CD4-positive, alpha-beta T cell treated with Interferon alpha-2 for 1 hour (primary cell): ENCODE measurements at regions not wholly inside any gene's neighbourhood (a gene's known extent, or its start where the extent isn't known, plus 50 kb on each side); places are given as distances from the start of the nearest gene placed in this dataset.
"Not testable (repeated sequence)": the region's sequence is repeated elsewhere in the genome, so short reads cannot be mapped to it uniquely, and the experiment has no call there.

Experiments used
- DNase-seq, 2 donors: peaks; one replicate each; pipeline ENCODE4 v3.0.0-alpha.2; 2020 to 2022

DNA sequence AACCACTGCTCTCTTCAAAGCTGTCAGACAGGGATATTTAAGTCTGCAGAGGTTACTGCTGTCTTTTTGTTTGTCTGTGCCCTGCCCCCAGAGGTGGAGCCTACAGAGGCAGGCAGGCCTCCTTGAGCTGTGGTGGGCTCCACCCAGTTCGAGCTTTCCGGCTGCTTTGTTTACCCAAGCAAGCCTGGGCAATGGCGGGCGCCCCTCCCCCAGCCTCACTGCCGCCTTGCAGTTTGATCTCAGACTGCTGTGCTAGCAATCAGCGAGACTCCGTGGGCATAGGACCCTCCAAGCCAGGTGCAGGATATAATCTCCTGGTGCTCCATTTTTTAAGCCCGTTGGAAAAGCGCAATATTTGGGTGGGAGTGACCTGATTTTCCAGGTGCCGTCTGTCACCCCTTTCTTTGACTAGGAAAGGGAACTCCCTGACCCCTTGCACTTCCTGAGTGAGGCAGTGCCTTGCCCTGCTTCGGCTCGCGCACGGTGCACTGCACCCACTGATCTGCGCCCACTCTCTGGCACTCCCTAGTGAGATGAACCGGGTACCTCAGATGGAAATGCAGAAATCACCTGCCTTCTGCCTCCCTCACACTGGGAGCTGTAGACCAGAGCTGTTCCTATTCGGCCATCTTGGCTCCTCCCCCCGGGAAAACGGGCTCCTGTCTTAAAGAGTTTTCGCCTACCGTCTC is 758.3 kb upstream of the NXPH2 start:
- not testable (repeated sequence) for DNase-seq

DNA sequence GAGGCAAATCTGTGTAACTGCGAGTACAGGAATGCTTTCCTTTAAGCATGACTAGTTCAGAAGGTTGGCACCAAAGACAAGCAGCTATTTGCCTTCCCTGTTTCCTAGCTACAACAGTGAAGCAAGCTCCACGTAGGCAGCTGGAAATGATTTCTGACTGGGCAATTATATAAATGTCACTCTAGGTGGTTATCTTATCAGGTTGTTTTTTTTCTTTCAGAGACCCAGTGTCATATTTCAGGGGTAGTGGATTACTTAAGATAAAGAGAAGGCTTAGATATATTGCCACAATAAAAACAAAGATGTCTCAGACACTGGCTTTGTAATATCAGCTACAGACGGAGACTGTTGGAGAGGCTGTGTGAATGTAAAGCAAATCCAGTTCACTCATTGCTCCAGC is 748.9 kb upstream of the NXPH2 start:
- DNase-seq = no peak

DNA sequence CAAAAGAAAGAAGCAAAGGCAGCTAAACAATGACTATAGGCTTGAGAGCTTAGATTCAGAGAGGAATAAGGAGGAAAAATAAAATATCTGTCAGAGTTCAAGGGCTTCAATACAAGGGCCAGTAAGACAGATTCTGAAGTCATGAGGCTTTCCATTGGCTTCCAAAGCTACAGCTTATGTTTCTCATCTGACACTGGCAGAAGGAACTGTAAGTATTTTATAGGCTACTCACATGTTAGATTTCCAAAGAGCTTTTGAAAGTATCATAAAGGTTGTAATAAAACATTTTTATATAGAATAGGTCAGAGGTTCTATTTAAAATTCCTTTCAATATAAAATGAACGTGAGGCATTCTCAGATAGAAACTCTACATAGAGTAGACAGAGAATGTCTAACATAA is 746.6 kb upstream of the NXPH2 start:
- DNase-seq = no peak

DNA sequence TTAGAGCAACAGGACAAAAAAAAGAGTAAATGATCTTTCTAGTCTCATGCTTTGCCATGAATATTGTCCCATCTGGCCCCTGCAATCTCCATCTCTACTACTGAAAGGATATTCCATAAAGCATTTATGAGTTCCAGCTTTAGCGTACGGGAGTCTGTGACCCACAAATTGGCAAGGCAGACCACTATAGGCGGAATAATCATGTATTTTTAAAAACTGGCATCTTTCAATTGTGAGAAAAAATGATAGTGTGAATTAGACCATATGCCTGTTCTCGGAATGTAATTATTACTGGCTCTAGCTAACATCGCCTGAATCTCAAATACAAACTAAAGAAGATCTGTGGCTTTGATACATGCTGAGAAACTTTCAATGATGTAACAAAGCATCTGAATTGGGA is 738.1 kb upstream of the NXPH2 start:
- DNase-seq = no peak

DNA sequence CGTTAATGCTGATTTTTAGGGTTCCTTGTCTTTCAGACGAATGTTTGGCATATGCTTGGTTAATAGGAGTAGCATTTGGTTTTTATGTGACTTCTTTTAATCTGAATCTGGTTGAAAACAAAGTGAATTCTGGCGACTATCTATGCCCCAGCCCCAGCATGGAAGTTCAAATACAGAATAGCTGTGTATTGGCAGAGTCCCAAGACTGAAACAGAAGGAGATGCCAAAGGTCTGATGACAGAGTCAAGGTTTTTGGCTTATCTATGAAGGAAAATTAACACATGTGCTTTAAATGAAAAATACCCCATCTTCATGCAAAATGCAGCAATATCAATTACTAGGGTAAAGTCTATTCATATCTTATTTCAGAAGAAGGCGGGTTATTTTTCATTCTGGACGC is 734.8 kb upstream of the NXPH2 start:
- DNase-seq = no peak

DNA sequence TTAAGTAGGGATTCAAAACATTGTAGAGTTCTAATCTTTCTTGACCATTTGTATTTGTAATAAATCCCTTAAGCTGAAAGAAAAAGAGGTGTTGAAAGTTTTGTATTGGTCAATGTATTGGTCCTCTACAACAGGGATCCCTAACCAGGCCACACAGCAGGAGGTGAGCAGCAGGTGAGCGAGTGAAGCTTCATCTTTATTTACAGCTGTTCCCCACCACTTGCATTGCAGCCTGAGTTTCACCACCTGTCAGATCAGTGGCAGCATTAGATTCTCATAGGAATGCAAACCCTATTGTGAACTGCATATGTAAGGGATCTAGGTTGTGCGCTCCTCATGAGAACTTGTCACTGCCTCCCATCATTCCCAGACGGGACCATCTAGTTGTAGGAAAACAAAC is 715.7 kb upstream of the NXPH2 start:
- no peak for DNase-seq

DNA sequence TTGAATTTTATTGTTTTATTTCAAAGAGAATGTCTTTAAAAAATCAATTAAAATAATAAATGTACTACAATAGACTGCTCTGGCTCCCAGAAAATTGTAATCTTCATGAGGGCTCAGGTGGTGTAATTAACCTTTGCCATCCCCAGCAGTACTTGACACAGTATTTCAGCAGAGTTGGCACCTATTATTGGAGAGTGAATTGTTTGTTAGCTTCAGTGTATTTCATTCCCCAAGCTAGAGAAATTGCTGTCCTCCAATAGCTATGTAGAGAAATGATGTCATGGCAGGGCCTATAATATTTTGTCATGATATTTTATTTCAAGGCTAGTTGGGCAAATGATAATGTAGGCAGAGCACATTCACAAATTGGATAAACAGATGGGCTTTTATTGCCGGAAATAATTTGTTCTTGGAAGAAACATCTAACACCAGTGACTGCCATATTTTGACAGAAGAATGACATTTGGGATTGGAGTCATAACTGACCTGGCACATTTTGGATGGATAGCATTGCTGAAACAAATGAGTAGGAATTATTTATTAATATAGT is 712.0 kb upstream of the NXPH2 start:
- DNase-seq = no peak

DNA sequence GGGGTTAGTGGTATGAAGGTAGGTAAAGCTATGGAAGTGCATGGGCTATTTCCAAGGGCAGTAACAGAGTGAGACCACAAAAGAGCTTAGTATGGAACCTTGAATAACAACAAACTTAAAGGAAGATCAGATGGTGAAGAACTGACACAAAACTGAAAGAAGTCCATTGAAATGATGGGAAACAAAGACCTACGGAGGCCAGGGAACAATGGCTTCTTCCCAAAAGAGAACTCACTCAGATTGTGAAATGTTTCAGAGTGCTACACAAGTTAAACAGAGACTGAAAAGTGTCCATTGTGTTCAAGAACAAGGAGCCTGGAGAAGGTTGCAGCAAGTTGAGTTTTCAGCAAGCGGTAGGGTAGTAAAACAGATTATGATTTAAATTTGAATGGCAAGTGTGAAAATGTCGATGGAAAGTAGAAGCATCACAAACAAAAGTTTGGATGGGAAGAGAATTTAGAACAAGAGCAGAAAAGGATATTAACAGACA is 700.0 kb upstream of the NXPH2 start:
- no peak for DNase-seq

DNA sequence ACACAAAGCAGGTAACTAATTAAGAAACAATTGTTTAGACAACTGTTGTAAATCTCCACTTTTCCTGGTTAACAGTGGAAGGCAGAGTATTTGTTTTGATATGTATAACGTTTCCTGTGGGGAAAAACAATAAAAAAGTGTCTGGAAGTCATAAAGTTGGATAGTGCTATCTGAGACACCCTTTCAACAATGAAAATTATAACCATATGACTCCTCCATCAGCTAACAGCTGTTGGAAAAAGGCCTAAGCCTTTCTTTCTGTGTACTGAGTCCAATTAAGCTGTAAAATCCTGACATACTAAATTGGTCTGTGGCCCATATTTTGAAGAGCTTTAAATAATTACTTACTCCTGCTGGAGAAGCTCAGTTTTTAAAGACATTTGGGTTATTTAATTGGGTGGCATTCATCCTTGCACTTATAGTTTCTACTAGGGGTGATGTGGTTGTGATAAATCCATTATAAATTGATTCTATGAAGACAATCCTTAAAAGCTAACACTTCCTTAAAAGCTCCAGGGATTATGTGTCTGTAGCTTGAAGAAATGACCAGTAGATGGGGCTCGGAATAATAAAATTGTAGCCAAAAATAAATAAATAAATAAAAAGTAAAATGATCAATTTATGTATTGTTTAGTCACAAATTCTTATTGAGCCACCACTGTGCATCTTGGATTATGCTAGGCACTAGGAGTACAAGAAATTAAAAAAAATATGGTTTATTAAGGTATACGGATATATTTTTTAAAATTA is 698.1 kb upstream of the NXPH2 start:
- DNase-seq = no peak

DNA sequence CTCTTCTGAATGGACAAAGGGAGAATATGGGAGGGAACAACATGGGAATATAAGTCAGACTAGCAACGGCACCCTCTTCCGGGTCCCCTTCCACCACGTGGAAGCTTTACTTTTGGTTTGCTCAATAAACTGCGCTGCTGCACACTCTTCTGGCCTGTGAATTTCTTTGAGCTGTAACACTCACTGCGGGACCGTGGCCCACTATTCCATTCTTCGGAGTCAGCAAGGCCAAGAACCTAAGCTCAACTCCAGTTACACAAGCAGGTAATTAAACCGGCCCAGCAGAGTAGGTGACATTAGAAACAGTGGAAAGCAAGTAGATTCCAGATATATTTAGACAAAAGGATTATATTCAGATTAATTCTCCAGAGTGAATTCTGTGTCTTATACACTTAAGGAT is 697.4 kb upstream of the NXPH2 start:
- no peak for DNase-seq

DNA sequence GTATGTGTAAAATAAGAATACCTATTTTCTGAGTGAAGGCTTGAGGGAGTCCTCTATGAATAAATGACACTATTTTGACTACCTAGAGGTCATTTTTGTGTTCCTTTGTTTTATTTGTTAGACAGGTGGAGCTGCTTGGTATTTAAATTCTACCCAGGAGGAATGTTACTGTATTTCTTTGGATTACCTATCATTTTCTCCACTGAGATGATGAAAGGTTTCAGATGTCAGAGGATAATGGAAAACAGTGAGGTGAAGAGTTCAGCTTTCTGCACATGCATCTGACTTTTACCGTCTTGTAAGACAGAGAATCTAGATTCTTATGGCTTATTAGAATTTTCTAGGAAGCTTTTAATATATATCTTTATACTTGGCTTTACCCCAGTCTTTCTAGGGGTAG is 689.8 kb upstream of the NXPH2 start:
- no peak for DNase-seq

DNA sequence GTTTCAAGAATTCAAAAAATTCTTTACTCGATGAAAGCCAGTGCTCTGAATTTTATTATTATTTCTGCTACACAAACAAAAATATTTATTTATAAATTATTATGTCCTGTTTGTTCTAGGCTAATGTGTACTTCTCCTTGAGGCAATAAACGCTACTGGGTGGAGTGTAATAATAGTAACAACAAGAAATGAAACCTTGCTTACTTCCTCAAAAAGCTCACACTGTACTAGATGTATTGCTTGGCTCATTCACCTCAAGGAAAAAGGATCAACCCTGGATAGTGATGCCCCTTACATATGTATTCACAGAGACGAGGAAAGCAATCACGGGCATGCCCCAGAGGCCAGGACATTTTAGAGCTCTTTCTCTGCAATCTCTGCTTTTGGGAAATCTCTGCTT is 685.6 kb upstream of the NXPH2 start:
- no peak for DNase-seq

DNA sequence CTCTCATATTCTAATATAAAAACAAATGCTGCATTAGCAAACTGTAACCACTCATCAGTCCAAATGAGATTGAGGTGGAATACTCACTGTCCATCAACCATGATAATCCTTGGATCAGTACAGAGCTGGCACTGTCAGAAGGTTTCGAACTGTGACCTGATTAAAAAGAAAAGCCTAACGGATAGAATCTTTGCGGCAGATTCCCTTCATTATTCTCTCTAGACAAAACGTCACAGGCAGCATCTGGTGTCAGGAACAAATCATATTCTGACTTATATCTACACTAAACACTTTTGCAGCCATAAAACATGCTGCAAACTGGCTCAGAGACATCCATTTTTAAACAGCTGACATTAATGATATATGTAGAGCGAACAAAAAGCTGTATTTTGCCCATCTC is 677.7 kb upstream of the NXPH2 start:
- DNase-seq = no peak

DNA sequence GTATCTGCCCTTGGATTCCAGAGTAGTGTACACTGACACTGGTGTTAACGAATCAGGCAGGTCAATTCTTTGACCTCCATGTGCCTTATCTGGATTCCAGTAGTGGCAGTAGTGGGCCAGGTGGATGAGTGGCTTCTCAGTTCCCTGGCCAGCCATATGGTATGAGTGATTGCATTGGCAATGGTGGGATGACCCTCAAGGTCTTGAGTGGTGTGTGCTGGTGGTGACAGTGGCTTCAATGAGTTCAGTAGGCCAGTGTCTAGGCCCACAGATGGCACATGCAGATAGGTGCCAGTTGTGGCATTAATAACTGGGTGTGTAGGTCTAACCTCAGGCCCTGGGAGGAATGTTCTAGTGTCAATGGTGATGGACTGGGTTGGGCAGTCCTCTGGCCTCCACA is 674.1 kb upstream of the NXPH2 start:
- DNase-seq = no peak

DNA sequence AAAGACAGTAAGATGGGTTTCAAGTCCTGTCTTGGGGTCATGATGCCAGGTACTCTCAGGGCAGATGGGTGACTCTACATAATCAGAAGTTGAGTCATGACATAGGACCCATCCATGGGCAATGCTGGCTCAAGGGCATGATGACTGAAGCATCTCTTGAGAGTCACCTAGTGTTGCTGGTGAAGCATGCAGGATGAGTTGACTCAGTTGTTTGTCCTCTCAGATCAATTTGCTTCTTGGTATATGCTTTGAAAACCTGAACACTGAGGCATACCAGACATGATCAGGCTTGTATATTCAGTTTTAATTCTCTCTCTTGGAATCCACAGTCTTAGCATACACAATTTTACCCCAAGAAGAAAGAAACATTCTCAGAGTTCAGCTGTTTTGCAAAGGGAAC is 658.9 kb upstream of the NXPH2 start:
- DNase-seq = no peak

DNA sequence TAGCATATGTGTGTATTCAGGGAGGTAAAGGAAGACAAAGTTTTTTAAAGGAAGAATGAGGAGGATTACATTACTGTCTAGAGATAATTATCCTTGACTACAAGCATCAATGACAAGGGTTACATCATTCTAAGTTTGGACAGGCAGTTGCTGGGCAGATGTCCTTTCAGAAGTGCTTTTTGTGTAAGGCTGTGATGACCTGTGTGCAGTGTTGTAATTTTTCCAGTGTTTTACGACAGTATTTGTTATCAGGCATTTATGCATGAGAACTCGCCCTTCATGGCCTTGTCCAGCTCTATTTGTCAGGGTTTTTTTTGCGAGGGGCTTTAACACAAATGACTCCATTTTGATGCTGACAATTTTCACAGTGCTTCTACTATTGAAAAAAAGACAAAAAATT is 658.3 kb upstream of the NXPH2 start:
- DNase-seq = no peak

DNA sequence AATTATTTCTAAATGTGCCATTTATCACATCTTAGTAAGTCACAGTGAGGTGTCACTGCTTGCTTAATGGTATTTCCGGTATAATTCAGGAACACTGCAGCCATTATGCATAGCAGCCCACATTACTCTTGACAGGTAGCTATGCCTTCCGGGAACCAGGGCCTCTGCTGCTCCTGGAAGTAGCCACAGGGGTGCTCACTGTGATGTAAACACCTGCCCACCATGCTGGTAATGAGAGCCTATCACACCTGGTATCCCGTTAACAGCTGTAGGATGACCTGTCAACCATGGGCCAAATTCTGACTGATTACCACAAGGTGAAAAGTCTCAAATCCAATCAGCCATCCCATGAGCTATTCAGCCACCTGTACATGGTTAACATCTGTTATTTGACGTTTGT is 647.0 kb upstream of the NXPH2 start:
- DNase-seq = no peak

DNA sequence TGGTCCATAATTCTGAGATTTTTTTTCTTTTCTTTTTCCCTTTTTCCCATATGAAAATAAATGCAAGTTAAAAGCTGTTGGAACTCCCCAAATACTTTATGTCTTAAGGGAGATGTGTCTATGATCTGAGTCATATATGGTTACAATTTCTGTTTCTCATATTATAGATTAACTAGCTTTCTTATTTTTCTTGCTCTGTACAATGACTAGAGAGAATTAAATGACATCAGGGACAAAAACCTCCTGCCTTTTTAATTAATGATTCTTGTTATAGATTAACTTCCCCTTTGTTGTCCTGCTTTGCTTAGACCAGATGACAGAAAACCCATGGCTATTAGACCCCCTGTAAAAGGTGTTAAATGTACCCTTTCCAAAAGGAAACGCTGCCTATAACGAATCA is 643.9 kb upstream of the NXPH2 start:
- DNase-seq = no peak

DNA sequence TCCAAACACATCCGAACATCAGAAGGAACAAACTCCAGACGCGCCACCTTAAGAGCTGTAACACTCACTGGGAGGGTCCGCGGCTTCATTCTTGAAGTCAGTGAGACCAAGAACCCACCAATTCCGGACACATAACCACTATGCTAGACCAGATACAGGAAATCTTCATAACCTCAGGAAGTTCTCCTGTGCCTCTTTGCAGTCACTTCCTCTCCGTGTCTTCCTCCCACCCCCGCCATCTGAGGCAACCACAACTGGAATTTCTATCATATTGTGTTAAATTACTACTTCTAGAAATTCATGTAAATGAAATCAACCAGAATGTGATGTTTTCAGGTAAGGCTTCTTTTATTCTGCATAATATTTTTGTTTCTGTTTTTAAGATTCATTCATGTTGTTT is 631.0 kb upstream of the NXPH2 start:
- no peak for DNase-seq

DNA sequence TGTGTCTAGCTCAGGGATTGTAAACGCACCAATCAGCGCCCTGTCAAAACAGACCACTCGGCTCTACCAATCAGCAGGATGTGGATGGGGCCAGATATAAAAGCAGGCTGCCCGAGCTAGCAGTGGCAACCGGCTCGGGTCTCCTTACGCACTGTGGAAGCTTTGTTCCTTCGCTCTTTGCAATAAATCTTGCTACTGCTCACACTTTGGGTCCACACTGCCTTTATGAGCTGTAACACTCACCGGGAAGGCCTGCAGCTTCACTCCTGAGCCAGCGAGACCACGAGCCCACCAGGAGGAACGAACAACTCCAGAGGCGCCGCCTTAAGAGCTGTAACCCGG is 630.6 kb upstream of the NXPH2 start:
- DNase-seq = not testable (repeated sequence)

DNA sequence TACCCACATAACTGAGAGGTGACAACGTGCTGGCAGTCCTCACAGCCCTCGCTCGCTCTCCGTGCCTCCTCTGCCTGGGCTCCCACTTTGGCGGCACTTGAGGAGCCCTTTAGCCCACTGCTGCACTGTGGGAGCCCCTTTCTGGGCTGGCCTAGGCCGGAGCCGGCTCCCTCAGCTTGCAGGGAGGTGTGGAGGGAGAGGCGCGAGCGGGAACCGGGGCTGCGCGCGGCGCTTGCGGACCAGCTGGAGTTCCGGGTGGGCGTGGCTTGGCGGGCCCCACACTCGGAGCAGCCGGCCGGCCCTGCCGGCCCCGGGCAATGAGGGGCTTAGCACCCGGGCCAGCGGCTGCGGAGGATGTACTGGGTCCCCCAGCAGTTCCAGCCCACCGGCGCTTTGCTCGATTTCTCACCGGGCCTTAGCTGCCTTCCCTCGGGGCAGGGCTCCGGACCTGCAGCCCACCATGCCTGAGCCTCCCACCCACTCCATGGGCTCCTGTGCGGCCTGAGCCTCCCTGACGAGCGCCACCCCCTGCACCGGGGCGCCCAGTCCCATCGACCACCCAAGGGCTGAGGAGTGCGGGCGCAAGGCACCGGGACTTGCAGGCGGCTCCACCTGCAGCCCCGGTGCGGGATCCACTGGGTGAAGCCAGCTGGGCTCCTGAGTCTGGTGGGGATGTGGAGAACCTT is 630.1 kb upstream of the NXPH2 start:
- DNase-seq = not testable (repeated sequence)

DNA sequence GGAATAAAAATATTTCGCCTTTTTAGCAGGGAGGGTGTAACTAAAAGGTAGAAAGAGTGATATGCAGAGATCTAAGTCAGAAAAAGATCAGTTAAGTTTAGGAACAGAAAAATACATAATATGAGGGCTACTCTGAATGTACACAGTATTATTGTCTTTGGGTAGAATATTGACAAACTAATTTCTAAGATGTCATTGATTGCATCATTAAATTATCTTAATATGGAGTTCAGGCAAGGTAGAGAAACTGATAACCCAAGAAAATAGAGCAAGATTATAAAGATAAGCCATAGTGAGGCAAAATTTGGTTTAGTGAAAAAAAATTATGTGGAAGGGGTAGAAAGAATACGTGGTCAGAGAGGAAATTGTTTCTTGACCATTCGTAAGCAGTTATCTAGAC is 629.0 kb upstream of the NXPH2 start:
- no peak for DNase-seq

DNA sequence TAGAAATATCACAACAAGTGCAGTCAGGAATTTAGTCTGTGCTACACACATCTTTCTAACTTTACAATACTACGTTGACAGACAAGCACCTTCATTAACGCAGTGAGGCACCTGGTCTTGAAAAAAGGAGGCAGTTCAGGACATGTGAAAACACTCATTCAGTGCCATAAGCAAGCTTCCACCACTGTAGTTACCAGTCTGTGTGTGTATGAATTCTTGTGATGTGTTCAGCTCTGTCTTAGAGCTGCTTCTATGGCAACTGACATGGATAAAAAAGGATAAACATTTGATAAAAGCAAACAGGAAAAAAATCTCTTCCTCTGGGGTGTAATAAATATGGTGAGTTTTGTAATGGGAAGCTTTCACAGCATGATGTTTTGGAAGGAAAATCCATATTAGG is 623.8 kb upstream of the NXPH2 start:
- no peak for DNase-seq

DNA sequence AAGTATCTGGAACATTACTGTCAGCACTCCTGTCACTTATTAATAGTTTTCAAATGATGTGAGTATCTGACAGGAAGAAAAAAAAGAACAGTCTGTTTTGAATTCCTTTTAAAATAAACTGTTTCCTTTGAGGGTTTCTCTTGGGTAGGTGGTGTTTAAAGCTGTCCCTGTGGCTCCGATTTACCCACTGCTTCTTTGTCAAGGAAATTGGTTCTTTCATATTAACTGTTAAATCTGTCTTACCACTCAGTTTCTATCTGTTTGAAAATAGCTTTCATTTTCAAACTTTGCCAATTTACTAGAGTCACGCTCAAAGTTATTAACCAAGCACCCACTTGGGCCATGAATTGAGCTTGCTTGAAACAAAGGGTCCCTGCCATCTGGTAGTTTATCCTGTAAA is 614.6 kb upstream of the NXPH2 start:
- DNase-seq = no peak
